ENCODE measurements at regions not wholly inside any gene's neighbourhood (a gene's known extent, or its start where the extent isn't known, plus 50 kb on each side); places are given as distances from the start of the nearest gene placed in this dataset.

GRCh38 chr1:228899421-228899956 lies 164.2 kb downstream of the RHOU start:
- no peak for DNase-seq

GRCh38 chr1:228900099-228900885 lies 165.0 kb downstream of the RHOU start:
- no peak for DNase-seq

- DNase-seq, result no peak
Measured at GRCh38 chr1:228900886-228901392, 165.7 kb downstream of the RHOU start.

DNA sequence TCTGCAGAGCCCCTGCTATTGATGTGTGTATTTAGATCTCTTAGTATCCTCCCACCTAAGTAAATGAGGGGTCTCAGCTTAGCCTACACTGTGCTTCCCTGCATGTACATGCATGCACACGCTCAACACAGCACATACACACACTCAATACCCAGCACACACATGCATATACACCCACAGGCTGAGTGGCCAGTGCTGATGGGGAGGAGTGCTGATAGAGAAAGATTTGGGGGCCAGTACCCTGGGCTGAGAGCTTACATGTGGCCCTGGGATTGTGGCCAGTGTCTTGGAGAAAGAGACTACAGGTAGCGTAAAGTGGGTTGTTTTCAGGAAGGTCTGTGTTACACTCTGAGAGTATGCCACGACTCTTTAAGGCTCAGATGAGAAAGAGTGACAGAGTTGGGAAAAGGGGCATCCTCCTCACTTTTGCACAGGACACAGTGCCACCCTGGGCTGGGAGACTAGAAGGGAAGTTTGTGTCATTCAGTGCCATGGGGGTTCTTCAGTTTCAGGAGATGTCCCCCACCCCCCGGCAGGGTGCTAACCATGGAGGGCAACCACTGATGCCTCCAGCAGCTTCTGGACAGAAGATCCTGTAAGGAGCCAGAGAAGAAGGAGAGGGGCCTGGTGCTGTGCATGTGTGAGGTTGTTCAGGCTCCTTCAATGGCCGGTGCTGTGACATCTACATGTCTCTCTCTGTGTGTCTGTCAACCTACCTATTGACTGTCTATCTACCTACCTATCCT lies 166.8 kb downstream of the RHOU start:
- no peak for DNase-seq

- DNase-seq, result peak; percentile 96
Measured at GRCh38 chr1:228902781-228903433, 167.6 kb downstream of the RHOU start.

DNA sequence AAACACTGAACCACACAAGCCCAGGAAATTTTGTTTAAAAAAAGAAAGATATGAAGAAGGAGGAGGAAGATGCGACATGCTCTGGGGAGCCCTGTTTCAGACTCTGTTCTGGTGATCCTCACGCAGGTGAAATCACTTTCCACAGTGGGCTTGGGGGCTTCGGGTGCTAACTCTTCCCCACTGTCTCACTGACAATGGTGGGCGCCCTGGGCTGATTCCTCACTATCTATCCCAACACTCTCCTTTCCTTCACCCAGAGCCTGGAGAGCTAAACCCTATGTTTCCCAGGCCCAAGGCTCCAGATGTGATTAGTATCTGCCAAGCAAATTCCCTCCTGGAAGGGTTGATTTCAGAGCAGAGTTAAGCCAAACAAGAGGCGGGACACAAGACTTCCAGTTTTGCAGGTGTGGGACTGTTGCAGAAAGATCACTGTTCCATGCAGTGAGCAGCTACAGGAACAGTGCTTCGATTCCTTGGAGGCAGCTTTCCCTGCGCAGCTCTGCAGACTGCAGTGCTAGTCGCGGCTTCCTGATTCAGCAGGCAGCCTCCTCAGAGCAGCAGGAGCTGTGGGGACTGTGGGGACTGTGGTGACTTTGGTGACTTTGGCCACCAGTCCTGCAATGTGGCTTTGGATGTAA lies 168.3 kb downstream of the RHOU start:
- peak; percentile 22 for DNase-seq

- DNase-seq, result no peak
Measured at GRCh38 chr1:228904222-228904621, 168.9 kb downstream of the RHOU start.

GRCh38 chr1:228905701-228906101 lies 170.4 kb downstream of the RHOU start:
- no peak for DNase-seq

DNA sequence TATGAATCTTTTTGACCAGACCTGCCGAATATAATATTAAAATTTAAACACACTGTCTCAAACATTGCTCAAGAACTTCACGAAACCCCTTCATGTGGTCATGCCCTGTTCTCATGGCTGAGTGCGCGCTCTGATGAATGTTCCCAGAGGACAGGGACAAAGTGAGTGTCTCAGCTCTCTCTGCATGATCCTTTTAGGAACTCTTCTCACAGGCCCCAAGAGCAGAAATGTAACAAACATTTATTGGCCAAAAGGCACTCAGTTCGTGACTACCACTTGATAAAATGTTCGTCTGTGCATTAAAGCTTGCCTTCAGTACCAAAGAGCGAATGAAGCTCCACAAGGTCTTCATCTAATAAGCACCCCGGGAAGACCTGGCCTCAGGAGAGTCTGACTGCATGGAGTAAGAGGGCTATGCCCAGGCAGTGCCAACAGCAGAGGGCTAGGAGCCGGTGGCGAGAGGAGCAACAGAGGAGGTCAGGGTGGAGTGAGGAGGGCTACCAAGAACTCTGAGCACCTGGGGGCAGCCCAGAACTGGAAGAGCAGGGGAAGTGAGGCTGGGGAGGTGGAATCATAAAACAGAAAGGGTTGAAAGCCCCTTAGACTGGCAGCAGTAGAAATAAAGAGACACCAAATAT lies 171.1 kb downstream of the RHOU start:
- DNase-seq, result no peak

- no peak for DNase-seq
Measured at GRCh38 chr1:228911225-228912210, 176.2 kb downstream of the RHOU start.

DNA sequence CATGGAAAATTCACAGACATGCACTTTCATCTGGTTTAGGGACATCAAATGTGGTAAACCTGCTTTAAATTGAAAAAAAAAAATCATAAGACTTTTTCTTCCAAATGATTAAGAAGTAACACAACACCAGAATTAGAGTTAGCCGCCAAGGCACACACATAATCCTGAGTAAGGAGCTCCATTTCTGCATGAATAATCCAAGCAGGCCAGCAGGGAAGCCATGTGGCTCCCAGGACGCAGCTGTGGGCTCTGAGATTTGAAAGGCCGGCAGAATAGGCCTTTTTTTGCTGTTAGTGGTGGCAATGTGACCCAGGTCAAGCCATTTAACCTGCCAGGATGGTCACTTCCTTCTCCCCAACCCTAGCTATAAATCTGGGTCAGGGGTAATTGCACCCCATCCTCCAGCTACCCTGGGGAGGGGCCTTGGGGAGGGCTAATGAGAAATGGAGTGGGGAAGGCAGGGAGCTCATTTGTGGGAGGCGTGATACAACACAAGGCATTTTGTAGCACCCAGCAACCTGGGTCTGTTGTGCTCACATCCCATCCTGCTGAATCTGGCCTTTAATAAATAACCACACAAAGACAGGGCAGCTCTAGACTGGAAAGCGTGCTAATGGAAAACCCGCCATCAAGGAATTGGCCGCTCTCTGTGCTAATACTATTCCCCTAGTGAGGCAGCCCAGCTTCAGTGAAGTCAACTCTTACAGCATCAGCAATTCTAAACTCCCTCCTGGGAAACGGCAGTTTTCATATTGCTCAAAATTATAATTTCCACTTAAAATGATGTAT lies 178.5 kb downstream of the RHOU start:
- DNase-seq, result no peak

GRCh38 chr1:228914700-228915099 lies 179.4 kb downstream of the RHOU start:
- DNase-seq, result no peak

GRCh38 chr1:228917342-228917741 lies 182.1 kb downstream of the RHOU start:
- no peak for DNase-seq

DNA sequence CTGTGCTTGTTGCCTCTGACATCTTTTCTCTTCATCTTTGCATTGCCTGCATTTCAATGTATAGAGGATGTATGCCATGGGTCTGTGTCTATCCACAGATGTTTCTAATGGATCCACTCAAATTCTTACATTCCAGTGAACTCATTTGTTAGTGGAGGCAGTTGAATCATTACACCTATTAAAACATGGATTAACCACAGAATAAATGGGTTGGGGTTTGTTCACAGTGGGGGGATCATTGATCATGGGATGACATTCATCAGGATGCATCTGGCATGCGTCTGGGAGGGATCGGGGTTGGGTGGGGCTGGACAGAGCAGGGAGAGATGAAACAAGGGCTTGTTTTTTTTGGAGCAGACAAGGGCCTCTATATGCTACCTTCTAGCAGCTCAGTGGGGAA lies 182.5 kb downstream of the RHOU start:
- DNase-seq, result no peak

DNA sequence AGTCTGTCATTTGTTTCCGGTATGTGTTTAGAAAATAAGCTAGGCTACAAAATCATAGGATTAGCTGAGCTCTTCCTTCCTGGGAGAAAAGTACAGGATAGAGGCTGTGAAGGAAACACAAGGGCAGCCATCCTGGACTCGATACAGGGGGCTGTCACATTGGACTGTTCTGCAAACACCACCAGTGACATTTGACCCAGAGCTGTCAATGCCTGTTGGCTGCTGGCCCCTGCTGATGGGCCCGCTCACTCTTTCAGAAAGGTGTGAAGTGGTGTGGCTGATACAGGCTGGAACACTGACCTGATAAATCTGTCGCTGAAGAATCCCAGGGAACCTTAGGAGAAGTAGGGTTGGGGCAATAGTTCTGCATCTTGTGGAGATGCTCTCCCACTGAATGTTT lies 183.1 kb downstream of the RHOU start:
- DNase-seq, result no peak

- DNase-seq, result no peak
Measured at GRCh38 chr1:228919914-228920313, 184.6 kb downstream of the RHOU start.

- DNase-seq, result no peak
Measured at GRCh38 chr1:228920831-228921230, 185.6 kb downstream of the RHOU start.

DNA sequence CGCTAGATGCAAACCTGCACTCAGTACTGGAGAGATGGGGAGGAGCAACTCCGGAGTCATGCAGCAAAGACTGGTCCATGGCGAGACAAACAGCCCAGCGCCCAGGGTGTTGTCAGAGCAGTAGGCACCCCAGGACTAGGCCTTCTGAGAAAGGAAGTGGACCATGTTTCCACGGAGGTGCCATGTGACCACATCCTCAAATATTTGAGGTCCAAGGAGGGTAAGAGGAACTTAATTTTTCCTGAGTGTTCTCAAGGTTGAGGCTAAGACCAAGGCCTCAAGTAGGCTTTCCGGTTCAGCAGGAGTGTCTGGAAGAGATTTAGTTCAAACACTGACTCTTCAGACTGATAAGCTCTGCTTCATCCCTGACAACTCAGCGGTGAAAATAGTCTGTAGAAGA lies 186.2 kb downstream of the RHOU start:
- DNase-seq, result no peak

DNA sequence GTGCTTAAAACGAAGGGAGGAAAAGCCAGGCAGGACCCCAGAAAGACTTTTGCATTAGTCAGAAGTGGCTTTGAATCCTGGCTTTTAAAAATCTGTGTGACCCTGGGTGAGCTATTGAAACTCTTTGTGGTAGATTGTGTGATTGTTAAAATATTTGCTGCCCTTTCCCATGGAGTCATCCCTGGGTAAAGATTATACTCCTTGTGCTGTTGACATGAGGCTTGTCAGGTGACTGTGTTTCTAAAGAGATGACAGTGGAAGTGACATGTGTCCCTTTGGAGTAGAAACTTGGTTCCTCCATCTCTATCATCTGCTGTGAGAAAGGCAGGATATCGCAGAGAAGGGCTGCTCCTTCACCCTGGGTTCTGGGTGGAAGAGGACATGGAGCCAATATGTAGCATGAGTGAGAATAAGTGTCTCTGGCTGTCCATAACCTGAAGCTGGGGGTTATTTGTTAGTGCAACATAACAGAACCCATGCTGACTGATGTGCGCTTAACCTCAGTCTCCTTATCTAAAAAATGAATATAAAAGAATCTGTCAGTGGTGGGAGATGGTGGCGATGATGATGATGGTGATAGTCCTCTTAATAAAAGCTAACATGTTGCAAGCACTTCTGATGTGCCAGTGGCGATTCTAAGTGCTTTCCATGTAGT lies 187.6 kb downstream of the RHOU start:
- DNase-seq, result no peak

Data from kidney glomerular epithelial cell (primary cell).